ENCODE measurements at regions not wholly inside any gene's neighbourhood (a gene's known extent, or its start where the extent isn't known, plus 50 kb on each side); places are given as distances from the start of the nearest gene placed in this dataset.

- no peak overlapping the region for H3K27ac ChIP-seq
- no peak for TF ChIP-seq CTCF (conservative IDR thresholded peaks at IDR 0.05)
Observed at GRCh38 chr2:84373391-84373790, 85.7 kb downstream of the SUCLG1 start.

- TF ChIP-seq CTCF (conservative IDR thresholded peaks at IDR 0.05), result no peak
- no peak overlapping the region for H3K27ac ChIP-seq
Observed at GRCh38 chr2:84362541-84362940, 96.5 kb downstream of the SUCLG1 start.

GRCh38 chr2:84338069-84338468, 121.0 kb downstream of the SUCLG1 start:
- no peak for TF ChIP-seq CTCF (conservative IDR thresholded peaks at IDR 0.05)
- H3K27ac ChIP-seq, result no peak overlapping the region

GRCh38 chr2:84327645-84328249, 131.3 kb downstream of the SUCLG1 start:
- no peak overlapping the region for H3K27ac ChIP-seq
- no peak for TF ChIP-seq CTCF (conservative IDR thresholded peaks at IDR 0.05)

GRCh38 chr2:84326831-84327432, 132.1 kb downstream of the SUCLG1 start:
- TF ChIP-seq CTCF (conservative IDR thresholded peaks at IDR 0.05), result no peak
- H3K27ac ChIP-seq, result no peak overlapping the region

- no peak overlapping the region for H3K27ac ChIP-seq
- no peak for TF ChIP-seq CTCF (conservative IDR thresholded peaks at IDR 0.05)
Observed at GRCh38 chr2:84323890-84324289, 135.2 kb downstream of the SUCLG1 start.

- no peak for TF ChIP-seq CTCF (conservative IDR thresholded peaks at IDR 0.05)
- H3K27ac ChIP-seq, result no peak overlapping the region
Observed at GRCh38 chr2:84320940-84321339, 138.1 kb downstream of the SUCLG1 start.

Data from VCaP (cell line).